Astrocyte (in vitro differentiated cells and primary cell): ENCODE measurements at regions not wholly inside any gene's neighbourhood (a gene's known extent, or its start where the extent isn't known, plus 50 kb on each side); places are given as distances from the start of the nearest gene placed in this dataset.
A peak's percentile ranks its signal among the peaks of the same experiment; 100 is the strongest.

ENCODE experiments used
- DNase-seq: peaks from one replicate; pipeline ENCODE4 v3.0.0-alpha.2; 2010; ENCODE audit warnings: low read depth
- FAIRE-seq: peaks from 2 replicates; lab custom pipeline; 2011; peaks lifted over from hg19 to GRCh38; lab: Jason Lieb, UNC
- H2AFZ ChIP-seq: 2 replicates; pipeline ENCODE4 v1.6.0; 2012; ENCODE audit warnings: low read depth, low read length, inconsistent platforms
- H3K27ac ChIP-seq: 2 replicates; pipeline ENCODE4 v1.5.1; 2011; ENCODE audit warnings: low read depth, low read length, inconsistent platforms
- H3K27me3 ChIP-seq: 2 replicates; pipeline ENCODE4 v1.6.0; 2011; ENCODE audit warnings: low read length, inconsistent platforms; ENCODE audit not compliant: insufficient read depth
- H3K36me3 ChIP-seq: 2 replicates; pipeline ENCODE4 v1.5.1; 2011; ENCODE audit warnings: low read length, inconsistent platforms; ENCODE audit not compliant: insufficient read depth
- H3K4me1 ChIP-seq: 2 replicates; pipeline ENCODE4 v1.5.1; 2011; ENCODE audit warnings: low read length, inconsistent platforms; ENCODE audit not compliant: insufficient read depth
- H3K4me2 ChIP-seq: 2 replicates; pipeline ENCODE4 v1.6.0; 2012; ENCODE audit warnings: low read length, inconsistent platforms
- H3K4me3 ChIP-seq: 2 replicates; pipeline ENCODE4 v1.5.1; 2011; ENCODE audit warnings: low read depth, mild to moderate bottlenecking, low read length, inconsistent platforms; ENCODE audit not compliant: insufficient read depth
- H3K79me2 ChIP-seq: 2 replicates; pipeline ENCODE4 v1.6.0; 2012; ENCODE audit warnings: mild to moderate bottlenecking, low read length, inconsistent platforms; ENCODE audit not compliant: insufficient read depth
- H3K9ac ChIP-seq: 2 replicates; pipeline ENCODE4 v1.6.0; 2012; ENCODE audit warnings: mild to moderate bottlenecking, low read length, inconsistent platforms
- H3K9me3 ChIP-seq: 2 replicates; pipeline ENCODE4 v1.5.1; 2012; ENCODE audit warnings: low read depth, mild to moderate bottlenecking, low read length, inconsistent platforms; ENCODE audit not compliant: insufficient read depth
- H4K20me1 ChIP-seq: 2 replicates; pipeline ENCODE4 v1.6.0; 2012; ENCODE audit warnings: low read length, inconsistent platforms; ENCODE audit not compliant: insufficient read depth
- H3K27ac Mint-ChIP-seq: one replicate; pipeline ENCODE4 v1.8.0; 2021; ENCODE audit warnings: mild to moderate bottlenecking, mixed read lengths; ENCODE audit not compliant: unreplicated experiment
- H3K27me3 Mint-ChIP-seq: one replicate; pipeline ENCODE4 v1.8.0; 2021; ENCODE audit warnings: low read depth, mixed read lengths; ENCODE audit not compliant: unreplicated experiment
- H3K36me3 Mint-ChIP-seq: one replicate; pipeline ENCODE4 v1.8.0; 2021; ENCODE audit warnings: low read depth, mixed read lengths; ENCODE audit not compliant: unreplicated experiment
- H3K4me1 Mint-ChIP-seq: one replicate; pipeline ENCODE4 v1.8.0; 2021; ENCODE audit warnings: low read depth, mixed read lengths; ENCODE audit not compliant: unreplicated experiment
- H3K4me3 Mint-ChIP-seq: one replicate; pipeline ENCODE4 v1.8.0; 2021; ENCODE audit warnings: mild to moderate bottlenecking, moderate library complexity, mixed read lengths; ENCODE audit not compliant: unreplicated experiment
- H3K9me3 Mint-ChIP-seq: one replicate; pipeline ENCODE4 v1.8.0; 2021; ENCODE audit warnings: mild to moderate bottlenecking, mixed read lengths; ENCODE audit not compliant: unreplicated experiment
- CTCF ChIP-seq: IDR thresholded peaks from 2 replicates; pipeline ENCODE4 v1.5.1; 2011; ENCODE audit warnings: low read depth, mild to moderate bottlenecking, inconsistent platforms, low read length, moderate library complexity; ENCODE audit not compliant: insufficient read depth
- EZH2 ChIP-seq: IDR thresholded peaks from 2 replicates; pipeline ENCODE4 v1.6.1; 2012; ENCODE audit warnings: mild to moderate bottlenecking, low read length, inconsistent platforms; ENCODE audit not compliant: insufficient read depth

DNA sequence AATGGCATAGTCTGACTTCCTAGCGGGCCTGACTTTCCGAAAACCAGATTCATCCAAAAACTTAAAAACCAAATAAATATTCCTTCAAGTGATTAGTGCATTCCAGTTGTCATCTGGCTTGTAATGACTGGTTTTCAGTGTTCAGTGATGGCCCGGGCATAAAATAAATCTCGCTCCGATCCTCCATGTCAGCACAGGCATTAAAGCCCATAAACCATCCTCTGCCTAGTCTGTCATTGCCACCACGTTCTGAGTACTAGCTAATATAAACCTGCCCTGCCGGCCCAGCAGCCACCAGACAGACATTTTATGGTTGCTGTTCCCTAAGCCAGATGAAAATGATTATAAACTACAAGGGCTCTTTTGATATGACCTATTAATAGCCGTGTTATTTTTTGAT lies 232.3 kb upstream of the GMDS start:
- peaks cover 7% of the 10 kb centered on the region for H3K9me3 ChIP-seq
- Mint-ChIP-seq H3K4me1 (peaks cover 7% of the 10 kb centered on the region), H3K9me3 (peaks cover 7% of the 10 kb centered on the region), H3K4me3 (no peak overlapping the region), H3K27ac (peak overlapping the region; percentile 84), H3K36me3 (peaks cover 2% of the 10 kb centered on the region), H3K27me3 (peaks cover 14% of the 10 kb centered on the region)
- H3K27ac ChIP-seq: no peak overlapping the region
- H3K79me2 ChIP-seq: no peaks in the 10 kb centered on the region
- DNase-seq (no peak), FAIRE-seq (no peak)
- peaks cover 3% of the 10 kb centered on the region for H3K27me3 ChIP-seq
- no peak overlapping the region for H3K4me3 ChIP-seq
- peak overlapping the region; percentile 49 for H3K4me2 ChIP-seq
- no peak overlapping the region for H3K9ac ChIP-seq
- H4K20me1 ChIP-seq: no peaks in the 10 kb centered on the region
- TF ChIP-seq CTCF (no peak), EZH2 (no peak)
- no peaks in the 10 kb centered on the region for H3K36me3 ChIP-seq
- H2AFZ ChIP-seq: no peak overlapping the region
- peaks cover 10% of the 10 kb centered on the region for H3K4me1 ChIP-seq

- Mint-ChIP-seq H3K4me3 (no peak overlapping the region), H3K4me1 (peaks cover 7% of the 10 kb centered on the region), H3K36me3 (peaks cover 2% of the 10 kb centered on the region), H3K9me3 (peaks cover 7% of the 10 kb centered on the region), H3K27ac (no peak overlapping the region), H3K27me3 (peaks cover 14% of the 10 kb centered on the region)
- TF ChIP-seq EZH2: no peak
- TF ChIP-seq CTCF: no peak
- Histone ChIP-seq H2AFZ (no peak overlapping the region), H3K36me3 (no peaks in the 10 kb centered on the region), H3K4me1 (peaks cover 10% of the 10 kb centered on the region), H3K79me2 (no peaks in the 10 kb centered on the region), H3K4me3 (no peak overlapping the region), H3K4me2 (no peak overlapping the region), H3K27me3 (peaks cover 3% of the 10 kb centered on the region), H3K9me3 (peaks cover 4% of the 10 kb centered on the region), H4K20me1 (no peaks in the 10 kb centered on the region), H3K27ac (no peak overlapping the region), H3K9ac (no peak overlapping the region)
- DNase-seq: peak; percentile 25
- no peak for FAIRE-seq
Measured at GRCh38 chr6:2477250-2477649, 231.8 kb upstream of the GMDS start.

- Mint-ChIP-seq H3K27me3 (peaks cover 9% of the 10 kb centered on the region), H3K27ac (no peak overlapping the region), H3K9me3 (peaks cover 7% of the 10 kb centered on the region), H3K36me3 (peaks cover 2% of the 10 kb centered on the region), H3K4me3 (no peak overlapping the region), H3K4me1 (peaks cover 7% of the 10 kb centered on the region)
- Histone ChIP-seq H3K9ac (no peak overlapping the region), H3K4me3 (no peak overlapping the region), H3K9me3 (no peaks in the 10 kb centered on the region), H4K20me1 (no peaks in the 10 kb centered on the region), H2AFZ (no peak overlapping the region), H3K36me3 (no peaks in the 10 kb centered on the region), H3K27ac (no peak overlapping the region), H3K79me2 (no peaks in the 10 kb centered on the region), H3K4me2 (no peak overlapping the region), H3K27me3 (peaks cover 6% of the 10 kb centered on the region), H3K4me1 (peaks cover 10% of the 10 kb centered on the region)
- FAIRE-seq (no peak), DNase-seq (peak; percentile 6)
- TF ChIP-seq CTCF (no peak), EZH2 (no peak)
Measured at GRCh38 chr6:2476376-2476775, 231.0 kb upstream of the GMDS start.
